Gastrocnemius medialis (tissue), 4 donors: ENCODE measurements at regions not wholly inside any gene's neighbourhood (a gene's known extent, or its start where the extent isn't known, plus 50 kb on each side); places are given as distances from the start of the nearest gene placed in this dataset.

Source experiments
- ATAC-seq, 2 donors: fragments of 150-250 bp; one replicate each; pipeline ENCODE4 v1.9.1; 2016
- DNase-seq, 2 donors: peaks; one replicate each; pipeline ENCODE4 v3.0.0-alpha.2; 2019
- H3K27ac ChIP-seq, 4 donors: fragments of 200-600 bp; sonication (generic); 1 replicate in 1 of 4; 2 replicates in 3 of 4; pipeline ENCODE4 v1.5.1; 2016 to 2018; ENCODE audit warnings: mild to moderate bottlenecking in 2 of 4, moderate library complexity in 1 of 4
- H3K27me3 ChIP-seq, 3 donors: fragments of 200-600 bp; sonication (generic) in 2 of 3; 1 replicate in 1 of 3; 2 replicates in 2 of 3; pipeline versions ENCODE4 v1.5.1 to v1.6.0; 2016 to 2019; ENCODE audit warnings: mild to moderate bottlenecking in 1 of 3, moderate library complexity in 1 of 3
- H3K36me3 ChIP-seq, 2 donors: fragments of 200-600 bp; sonication (generic) in 1 of 2; one replicate each; pipeline ENCODE4 v1.5.1; 2017 to 2018
- H3K4me1 ChIP-seq, 2 donors: fragments of 200-600 bp; sonication (generic) in 1 of 2; one replicate each; pipeline ENCODE4 v1.5.1; 2016 to 2017; ENCODE audit warnings: mild to moderate bottlenecking in 2 of 2
- H3K4me3 ChIP-seq, 4 donors: fragments of 200-600 bp; sonication (generic) in 3 of 4; 1 replicate in 1 of 4; 2 replicates in 3 of 4; pipeline ENCODE4 v1.5.1; 2016 to 2019; ENCODE audit warnings: mild to moderate bottlenecking in 2 of 4
- H3K9me3 ChIP-seq, 3 donors: fragments of 200-600 bp; sonication (generic) in 2 of 3; 1 replicate in 1 of 3; 2 replicates in 2 of 3; pipeline ENCODE4 v1.5.1; 2016 to 2019
- POLR2A ChIP-seq, 2 donors: fragments of 450-650 bp; IDR thresholded peaks; one replicate each; pipeline ENCODE4 v1.6.1; 2017; ENCODE audit warnings: antibody characterized with exemption in 2 of 2, mild to moderate bottlenecking in 2 of 2, moderate library complexity in 2 of 2
- in situ Hi-C, 4 donors: fragments of 200-750 bp; cut with MboI; loops; one replicate each; pipeline versions ENCODE4 v1.15.0 to v1.8.0; 2017; ENCODE audit warnings: low sequenced_read_pairs in 4 of 4
- intact Hi-C: fragments of 100-400 bp; cut with DNase I; formaldehyde crosslinking; loops from one replicate; pipeline ENCODE4 v1.15.1; 2023; ENCODE audit warnings: low total_unique reads
- TF ChIP-seq, protein P1 (sequence below), 5 experiments: fragments of 450-650 bp in 3 of 5; fragments of 200-600 bp in 2 of 5; sonication (generic) in 2 of 5; IDR thresholded peaks in 4 of 5; conservative IDR thresholded peaks in 1 of 5; 1 replicate in 4 of 5; 2 replicates in 1 of 5; pipeline ENCODE4 v1.5.1; 2016 to 2019; ENCODE audit warnings: antibody characterized with exemption in 5 of 5, mild to moderate bottlenecking in 3 of 5, moderate library complexity in 3 of 5

GRCh38 chr13:53382008-53382407 is 353.4 kb downstream of the OLFM4 start:
- H3K4me1 ChIP-seq: no peaks in the 10 kb centered on the region
- H3K36me3 ChIP-seq: no peaks in the 10 kb centered on the region
- intact Hi-C loops (no loop called here), in situ Hi-C loops (no loop called here)
- no peaks in the 10 kb centered on the region for H3K9me3 ChIP-seq
- DNase-seq: no peak
- TF ChIP-seq, protein P1, sequence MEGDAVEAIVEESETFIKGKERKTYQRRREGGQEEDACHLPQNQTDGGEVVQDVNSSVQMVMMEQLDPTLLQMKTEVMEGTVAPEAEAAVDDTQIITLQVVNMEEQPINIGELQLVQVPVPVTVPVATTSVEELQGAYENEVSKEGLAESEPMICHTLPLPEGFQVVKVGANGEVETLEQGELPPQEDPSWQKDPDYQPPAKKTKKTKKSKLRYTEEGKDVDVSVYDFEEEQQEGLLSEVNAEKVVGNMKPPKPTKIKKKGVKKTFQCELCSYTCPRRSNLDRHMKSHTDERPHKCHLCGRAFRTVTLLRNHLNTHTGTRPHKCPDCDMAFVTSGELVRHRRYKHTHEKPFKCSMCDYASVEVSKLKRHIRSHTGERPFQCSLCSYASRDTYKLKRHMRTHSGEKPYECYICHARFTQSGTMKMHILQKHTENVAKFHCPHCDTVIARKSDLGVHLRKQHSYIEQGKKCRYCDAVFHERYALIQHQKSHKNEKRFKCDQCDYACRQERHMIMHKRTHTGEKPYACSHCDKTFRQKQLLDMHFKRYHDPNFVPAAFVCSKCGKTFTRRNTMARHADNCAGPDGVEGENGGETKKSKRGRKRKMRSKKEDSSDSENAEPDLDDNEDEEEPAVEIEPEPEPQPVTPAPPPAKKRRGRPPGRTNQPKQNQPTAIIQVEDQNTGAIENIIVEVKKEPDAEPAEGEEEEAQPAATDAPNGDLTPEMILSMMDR (IDR thresholded peaks at IDR 0.05 in 4 of 5, conservative IDR thresholded peaks at IDR 0.05 in 1 of 5): no peak
- no peak for TF ChIP-seq POLR2A (IDR thresholded peaks at IDR 0.05)
- H3K4me3 ChIP-seq: no peak overlapping the region
- no peak for ATAC-seq
- H3K27me3 ChIP-seq: no peaks in the 10 kb centered on the region
- no peak overlapping the region for H3K27ac ChIP-seq

DNA sequence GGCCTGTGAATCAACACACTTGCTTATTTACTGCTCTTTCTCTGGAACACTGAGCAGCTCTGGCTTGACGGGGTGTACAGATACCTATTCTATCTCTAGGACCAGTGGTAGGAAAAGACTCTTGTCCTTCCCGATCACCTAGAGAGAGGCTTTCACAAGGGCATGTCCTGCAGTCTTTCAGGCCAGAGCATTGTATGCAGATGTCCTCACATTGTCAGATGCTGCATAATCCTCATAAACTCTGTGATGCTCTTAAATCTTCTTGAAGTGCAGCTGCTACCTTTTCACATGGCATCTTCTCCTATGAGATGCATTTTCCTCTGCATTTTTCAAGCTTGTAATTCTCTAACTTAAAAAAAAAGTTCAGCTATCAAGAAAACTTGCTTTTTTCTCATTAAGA is 369.4 kb downstream of the OLFM4 start:
- ATAC-seq (no peak), DNase-seq (no peak)
- in situ Hi-C loops (no loop called here), intact Hi-C loops (no loop called here)
- H3K36me3 ChIP-seq: no peaks in the 10 kb centered on the region
- no peak overlapping the region for H3K4me3 ChIP-seq
- H3K4me1 ChIP-seq: no peaks in the 10 kb centered on the region
- H3K9me3 ChIP-seq: no peaks in the 10 kb centered on the region
- TF ChIP-seq, protein P1 (IDR thresholded peaks at IDR 0.05 in 4 of 5, conservative IDR thresholded peaks at IDR 0.05 in 1 of 5): no peak
- TF ChIP-seq POLR2A (IDR thresholded peaks at IDR 0.05): no peak
- H3K27me3 ChIP-seq: no peaks in the 10 kb centered on the region
- no peak overlapping the region for H3K27ac ChIP-seq

- no peak for ATAC-seq
- H3K27me3 ChIP-seq: no peaks in the 10 kb centered on the region
- in situ Hi-C loops (no loop called here), intact Hi-C loops (no loop called here)
- H3K27ac ChIP-seq: no peak overlapping the region
- H3K9me3 ChIP-seq: no peaks in the 10 kb centered on the region
- no peak overlapping the region for H3K4me3 ChIP-seq
- H3K36me3 ChIP-seq: no peaks in the 10 kb centered on the region
- TF ChIP-seq, protein P1 (IDR thresholded peaks at IDR 0.05 in 4 of 5, conservative IDR thresholded peaks at IDR 0.05 in 1 of 5): no peak
- no peak for TF ChIP-seq POLR2A (IDR thresholded peaks at IDR 0.05)
- no peak for DNase-seq
- no peaks in the 10 kb centered on the region for H3K4me1 ChIP-seq
Measured at GRCh38 chr13:53405616-53406015, 377.0 kb downstream of the OLFM4 start.

GRCh38 chr13:53408306-53408705 is 379.7 kb downstream of the OLFM4 start:
- in situ Hi-C loops (no loop called here), intact Hi-C loops (no loop called here)
- DNase-seq (no peak), ATAC-seq (no peak)
- Histone ChIP-seq H3K27me3 (no peaks in the 10 kb centered on the region), H3K4me3 (no peak overlapping the region), H3K27ac (no peak overlapping the region), H3K36me3 (no peaks in the 10 kb centered on the region), H3K4me1 (no peaks in the 10 kb centered on the region), H3K9me3 (no peaks in the 10 kb centered on the region)
- TF ChIP-seq, protein P1 (IDR thresholded peaks at IDR 0.05 in 4 of 5, conservative IDR thresholded peaks at IDR 0.05 in 1 of 5): no peak
- TF ChIP-seq POLR2A (IDR thresholded peaks at IDR 0.05): no peak

GRCh38 chr13:53408847-53409568 is 380.4 kb downstream of the OLFM4 start:
- H3K36me3 ChIP-seq: no peaks in the 10 kb centered on the region
- no peaks in the 10 kb centered on the region for H3K27me3 ChIP-seq
- no peaks in the 10 kb centered on the region for H3K9me3 ChIP-seq
- H3K27ac ChIP-seq: no peak overlapping the region
- no peak overlapping the region for H3K4me3 ChIP-seq
- intact Hi-C loops (no loop called here), in situ Hi-C loops (no loop called here)
- H3K4me1 ChIP-seq: no peaks in the 10 kb centered on the region
- DNase-seq (no peak), ATAC-seq (no peak)
- TF ChIP-seq POLR2A (IDR thresholded peaks at IDR 0.05): no peak
- TF ChIP-seq, protein P1 (IDR thresholded peaks at IDR 0.05 in 4 of 5, conservative IDR thresholded peaks at IDR 0.05 in 1 of 5): no peak
